ENCODE measurements at regions not wholly inside any gene's neighbourhood (a gene's known extent, or its start where the extent isn't known, plus 50 kb on each side); places are given as distances from the start of the nearest gene placed in this dataset.

GRCh38 chr6:45722876-45723275, 292.8 kb downstream of the CLIC5 start:
- no peak overlapping the region for H3K9ac ChIP-seq (ENCODE audit: extremely low read depth, low read length, poor library complexity, severe bottlenecking)
- H3K27ac ChIP-seq (ENCODE audit: low read depth, low read length), result no peak overlapping the region
- TF ChIP-seq, protein P1, sequence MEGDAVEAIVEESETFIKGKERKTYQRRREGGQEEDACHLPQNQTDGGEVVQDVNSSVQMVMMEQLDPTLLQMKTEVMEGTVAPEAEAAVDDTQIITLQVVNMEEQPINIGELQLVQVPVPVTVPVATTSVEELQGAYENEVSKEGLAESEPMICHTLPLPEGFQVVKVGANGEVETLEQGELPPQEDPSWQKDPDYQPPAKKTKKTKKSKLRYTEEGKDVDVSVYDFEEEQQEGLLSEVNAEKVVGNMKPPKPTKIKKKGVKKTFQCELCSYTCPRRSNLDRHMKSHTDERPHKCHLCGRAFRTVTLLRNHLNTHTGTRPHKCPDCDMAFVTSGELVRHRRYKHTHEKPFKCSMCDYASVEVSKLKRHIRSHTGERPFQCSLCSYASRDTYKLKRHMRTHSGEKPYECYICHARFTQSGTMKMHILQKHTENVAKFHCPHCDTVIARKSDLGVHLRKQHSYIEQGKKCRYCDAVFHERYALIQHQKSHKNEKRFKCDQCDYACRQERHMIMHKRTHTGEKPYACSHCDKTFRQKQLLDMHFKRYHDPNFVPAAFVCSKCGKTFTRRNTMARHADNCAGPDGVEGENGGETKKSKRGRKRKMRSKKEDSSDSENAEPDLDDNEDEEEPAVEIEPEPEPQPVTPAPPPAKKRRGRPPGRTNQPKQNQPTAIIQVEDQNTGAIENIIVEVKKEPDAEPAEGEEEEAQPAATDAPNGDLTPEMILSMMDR (conservative IDR thresholded peaks at IDR 0.05), result no peak
- no peaks in the 10 kb centered on the region for H3K9me3 ChIP-seq (ENCODE audit: control insufficient read depth, low read length)
- Mint-ChIP-seq H3K4me3 (no peak overlapping the region), H3K4me1 (no peaks in the 10 kb centered on the region), H3K9me3 (no peaks in the 10 kb centered on the region), H3K27me3 (ENCODE audit: insufficient read depth) (peaks cover 3% of the 10 kb centered on the region), H3K27ac (no peak overlapping the region), H3K36me3 (ENCODE audit: low read depth) (no peaks in the 10 kb centered on the region)
- no peaks in the 10 kb centered on the region for H3K36me3 ChIP-seq (ENCODE audit: control insufficient read depth, insufficient read depth, low read length)
- H3K4me3 ChIP-seq (ENCODE audit: low read length), result no peak overlapping the region
- no peak for DNase-seq
- WGBS, 2 experiments (ENCODE audit: insufficient coverage in 1 of 2, insufficient read length in 1 of 2), result 88 to 92% methylated on average over 2 of the region's 2 CpGs
- H3K4me1 ChIP-seq (ENCODE audit: control insufficient read depth, insufficient read depth, low read length), result no peaks in the 10 kb centered on the region
- H3K27me3 ChIP-seq (ENCODE audit: control insufficient read depth, insufficient read depth, low read length, poor library complexity, severe bottlenecking), result no peaks in the 10 kb centered on the region

DNA sequence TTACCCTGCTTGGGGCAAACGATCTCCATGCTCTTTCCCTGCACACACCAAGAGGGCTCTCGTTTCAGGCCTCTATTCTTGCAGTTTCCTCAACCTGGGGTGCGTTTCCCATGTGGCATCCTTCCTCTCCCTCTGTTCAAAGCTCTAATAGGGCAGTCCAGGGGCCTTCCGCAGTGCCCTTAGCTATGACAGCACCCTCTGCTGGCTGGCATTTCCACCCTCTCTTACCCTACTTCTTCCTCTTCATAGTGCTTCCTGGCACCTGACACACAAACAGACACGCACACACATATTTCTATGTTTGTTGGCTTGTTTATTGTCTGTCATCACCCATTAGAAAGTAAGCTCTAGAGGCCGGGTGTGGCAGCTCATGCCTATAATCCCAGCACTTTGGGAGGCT, 294.0 kb downstream of the CLIC5 start:
- no peak overlapping the region for H3K4me3 Mint-ChIP-seq
- H3K36me3 Mint-ChIP-seq (ENCODE audit: low read depth), result no peaks in the 10 kb centered on the region
- TF ChIP-seq, protein P1 (conservative IDR thresholded peaks at IDR 0.05), result peak; percentile 52
- peaks cover 4% of the 10 kb centered on the region for H3K27me3 ChIP-seq (ENCODE audit: control insufficient read depth, insufficient read depth, low read length, poor library complexity, severe bottlenecking)
- H3K36me3 ChIP-seq (ENCODE audit: control insufficient read depth, insufficient read depth, low read length), result no peaks in the 10 kb centered on the region
- H3K9me3 Mint-ChIP-seq, result no peaks in the 10 kb centered on the region
- H3K9me3 ChIP-seq (ENCODE audit: control insufficient read depth, low read length), result no peaks in the 10 kb centered on the region
- H3K4me1 Mint-ChIP-seq, result no peaks in the 10 kb centered on the region
- H3K27ac ChIP-seq (ENCODE audit: low read depth, low read length), result no peak overlapping the region
- 77 to 80% methylated on average over 5 to 6 of the region's 6 CpGs for WGBS, 2 experiments (ENCODE audit: insufficient coverage in 1 of 2, insufficient read length in 1 of 2)
- H3K9ac ChIP-seq (ENCODE audit: extremely low read depth, low read length, poor library complexity, severe bottlenecking), result no peak overlapping the region
- no peak overlapping the region for H3K27ac Mint-ChIP-seq
- peaks cover 3% of the 10 kb centered on the region for H3K27me3 Mint-ChIP-seq (ENCODE audit: insufficient read depth)
- H3K4me1 ChIP-seq (ENCODE audit: control insufficient read depth, insufficient read depth, low read length), result no peaks in the 10 kb centered on the region
- no peak overlapping the region for H3K4me3 ChIP-seq (ENCODE audit: low read length)
- DNase-seq, result peak; percentile 61

DNA sequence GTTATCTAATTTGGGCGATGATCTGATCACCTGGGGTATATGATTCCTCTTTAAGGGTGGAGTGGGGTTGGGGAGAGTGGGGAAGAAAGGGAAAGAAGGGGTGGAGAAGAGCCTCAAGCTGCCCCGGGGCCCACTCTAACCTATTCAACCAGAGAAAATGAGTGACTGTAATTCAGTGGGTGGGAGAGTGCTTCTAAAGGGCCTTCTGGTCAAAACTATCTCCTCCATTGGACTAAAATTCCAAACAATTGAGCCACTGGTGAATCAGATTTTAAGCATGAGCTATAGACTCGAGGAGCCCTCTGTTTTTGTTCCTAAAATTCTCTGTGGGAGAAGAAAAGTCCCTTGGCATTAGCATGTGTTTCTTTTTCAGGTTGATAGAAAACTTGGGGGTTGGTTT, 296.8 kb downstream of the CLIC5 start:
- Mint-ChIP-seq H3K27me3 (ENCODE audit: insufficient read depth) (peaks cover 9% of the 10 kb centered on the region), H3K27ac (no peak overlapping the region)
- WGBS, 2 experiments (ENCODE audit: insufficient coverage in 1 of 2, insufficient read length in 1 of 2), result 85 to 100% methylated on average over 1 to 2 of the region's 3 CpGs

More for the DNA sequence above, 296.8 kb downstream of the CLIC5 start:
- no peaks in the 10 kb centered on the region for H3K9me3 Mint-ChIP-seq
- TF ChIP-seq, protein P1 (conservative IDR thresholded peaks at IDR 0.05), result no peak
- DNase-seq, result no peak
- Histone ChIP-seq H3K9ac (ENCODE audit: extremely low read depth, low read length, poor library complexity, severe bottlenecking) (no peak overlapping the region), H3K4me1 (ENCODE audit: control insufficient read depth, insufficient read depth, low read length) (no peaks in the 10 kb centered on the region), H3K9me3 (ENCODE audit: control insufficient read depth, low read length) (no peaks in the 10 kb centered on the region), H3K27me3 (ENCODE audit: control insufficient read depth, insufficient read depth, low read length, poor library complexity, severe bottlenecking) (peaks cover 11% of the 10 kb centered on the region), H3K36me3 (ENCODE audit: control insufficient read depth, insufficient read depth, low read length) (no peaks in the 10 kb centered on the region), H3K27ac (ENCODE audit: low read depth, low read length) (no peak overlapping the region), H3K4me3 (ENCODE audit: low read length) (no peak overlapping the region)
- H3K4me1 Mint-ChIP-seq, result peaks cover 2% of the 10 kb centered on the region
- no peaks in the 10 kb centered on the region for H3K36me3 Mint-ChIP-seq (ENCODE audit: low read depth)
- no peak overlapping the region for H3K4me3 Mint-ChIP-seq
